ENCODE measurements at regions not wholly inside any gene's neighbourhood (a gene's known extent, or its start where the extent isn't known, plus 50 kb on each side); places are given as distances from the start of the nearest gene placed in this dataset.
"Not testable (repeated sequence)": the region's sequence is repeated elsewhere in the genome, so short reads cannot be mapped to it uniquely, and the experiment has no call there.

- no peak for DNase-seq
Measured at GRCh38 chr2:129189617-129190319, 789.7 kb upstream of the RAB6C start.

DNA sequence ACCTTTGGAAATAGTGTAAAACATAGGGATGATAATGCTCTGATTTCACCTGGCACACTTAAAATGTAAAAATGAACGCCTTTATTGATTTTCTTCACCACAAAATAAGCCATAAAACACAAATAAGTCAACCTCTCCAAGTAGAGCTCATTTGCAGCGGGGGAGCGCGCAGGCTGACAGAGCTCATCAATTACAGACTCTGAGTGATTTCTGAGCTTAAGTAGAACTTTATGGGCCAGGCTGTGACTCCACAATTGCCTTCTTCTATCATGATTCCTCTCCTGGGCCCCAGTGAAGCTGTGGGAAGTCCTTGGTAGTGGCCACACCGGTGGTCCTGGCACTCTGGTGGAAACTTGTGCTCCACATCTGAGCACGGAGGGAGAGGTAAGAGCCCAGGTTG, 789.0 kb upstream of the RAB6C start:
- DNase-seq: no peak

DNA sequence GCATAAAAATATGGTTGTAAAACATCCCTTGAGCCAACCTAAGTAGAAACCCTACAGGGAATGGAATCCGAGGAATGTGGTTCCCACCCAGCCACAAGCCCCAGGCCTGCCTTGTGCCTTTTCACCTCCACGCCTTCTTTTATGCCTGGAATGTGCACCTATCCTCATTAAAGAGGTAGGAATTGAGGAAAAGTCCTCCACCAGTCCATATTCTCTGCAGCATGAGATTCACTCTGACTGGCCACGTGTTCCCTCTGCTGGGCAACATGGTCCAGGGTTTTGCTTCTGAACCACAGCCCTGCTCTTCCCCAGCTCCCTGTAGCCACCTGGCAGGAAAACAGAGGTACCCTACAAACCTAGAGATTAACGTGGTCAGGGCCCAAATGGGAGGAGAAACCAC, 787.9 kb upstream of the RAB6C start:
- DNase-seq: no peak

DNA sequence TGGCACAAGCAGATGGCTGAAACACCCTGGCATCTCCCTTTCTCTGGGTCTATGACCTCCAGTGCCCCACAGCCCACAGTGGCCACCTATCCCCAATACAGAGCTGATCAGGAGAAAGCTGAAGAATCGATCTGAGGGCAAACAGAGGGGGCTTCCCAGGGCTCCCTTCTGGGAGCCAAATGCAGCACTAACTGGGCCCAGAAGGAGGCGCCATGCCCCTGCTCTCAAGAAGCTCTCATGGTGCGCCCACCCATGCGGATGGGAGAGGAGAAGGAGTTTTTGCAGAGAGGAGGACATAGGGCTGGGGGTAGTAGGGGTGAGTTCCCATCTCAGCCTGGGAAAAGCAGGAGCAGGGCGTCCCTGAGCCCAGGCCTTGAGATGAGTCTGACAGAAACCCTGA, 787.3 kb upstream of the RAB6C start:
- no peak for DNase-seq

GRCh38 chr2:129192841-129193253, 786.6 kb upstream of the RAB6C start:
- no peak for DNase-seq

- no peak for DNase-seq
Measured at GRCh38 chr2:129193961-129194360, 785.5 kb upstream of the RAB6C start.

GRCh38 chr2:129199501-129199900, 780.0 kb upstream of the RAB6C start:
- DNase-seq: no peak

- no peak for DNase-seq
Measured at GRCh38 chr2:129201696-129202095, 777.8 kb upstream of the RAB6C start.

- DNase-seq: no peak
Measured at GRCh38 chr2:129203331-129203730, 776.1 kb upstream of the RAB6C start.

GRCh38 chr2:129204581-129204980, 774.9 kb upstream of the RAB6C start:
- DNase-seq: not testable (repeated sequence)

GRCh38 chr2:129205176-129205575, 774.3 kb upstream of the RAB6C start:
- DNase-seq: no peak

DNA sequence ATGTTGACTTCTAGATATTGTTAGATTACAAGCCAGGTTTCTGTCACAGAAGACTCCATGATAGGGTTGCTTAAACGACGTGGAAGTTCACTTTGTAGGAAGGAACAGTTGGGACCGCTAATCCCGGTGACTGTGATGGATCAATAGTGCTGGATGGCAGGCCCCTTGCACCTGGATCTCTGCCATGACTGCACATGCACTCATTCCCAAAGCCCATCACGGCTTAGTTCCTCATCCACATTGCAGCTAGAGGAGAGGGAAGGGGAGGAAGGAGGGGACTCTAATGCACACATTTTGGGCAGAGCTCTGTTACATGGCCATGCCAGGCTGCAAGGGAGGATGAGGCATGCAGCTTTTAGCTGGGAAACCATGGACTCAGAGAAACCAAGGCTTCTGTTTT, 773.7 kb upstream of the RAB6C start:
- DNase-seq: no peak

DNA sequence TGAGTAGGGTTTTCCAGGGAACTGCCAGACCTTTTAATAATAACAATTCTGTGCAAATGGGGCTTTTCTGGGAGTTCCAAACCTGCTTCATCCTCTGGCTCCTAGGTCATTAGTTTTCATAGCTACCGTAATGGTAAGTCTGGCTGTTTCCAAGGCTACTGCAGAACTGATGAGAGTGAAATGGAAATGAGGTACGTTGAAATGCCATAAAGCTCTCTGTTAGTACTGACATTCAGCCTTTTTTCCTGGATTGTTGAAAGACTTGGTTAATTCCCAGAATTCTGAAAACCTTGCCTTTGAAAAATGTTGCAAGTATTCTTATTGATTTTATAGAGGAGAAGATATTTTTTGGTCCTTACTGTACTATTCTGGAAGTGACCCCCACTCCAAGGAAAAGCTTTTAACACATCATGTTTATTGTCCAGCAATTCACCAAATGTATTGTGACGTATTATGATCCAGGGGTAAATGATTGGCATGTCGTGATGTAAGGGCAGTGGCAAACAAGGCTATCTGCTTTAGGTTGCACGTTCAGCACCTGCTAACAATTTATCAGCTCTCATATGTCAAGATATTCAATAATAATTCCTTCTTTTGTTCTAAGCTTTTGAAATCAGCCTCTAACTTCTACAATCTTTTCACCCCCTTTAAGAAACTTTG, 767.0 kb upstream of the RAB6C start:
- DNase-seq: no peak

- DNase-seq: no peak
Measured at GRCh38 chr2:129224022-129224421, 755.4 kb upstream of the RAB6C start.

DNA sequence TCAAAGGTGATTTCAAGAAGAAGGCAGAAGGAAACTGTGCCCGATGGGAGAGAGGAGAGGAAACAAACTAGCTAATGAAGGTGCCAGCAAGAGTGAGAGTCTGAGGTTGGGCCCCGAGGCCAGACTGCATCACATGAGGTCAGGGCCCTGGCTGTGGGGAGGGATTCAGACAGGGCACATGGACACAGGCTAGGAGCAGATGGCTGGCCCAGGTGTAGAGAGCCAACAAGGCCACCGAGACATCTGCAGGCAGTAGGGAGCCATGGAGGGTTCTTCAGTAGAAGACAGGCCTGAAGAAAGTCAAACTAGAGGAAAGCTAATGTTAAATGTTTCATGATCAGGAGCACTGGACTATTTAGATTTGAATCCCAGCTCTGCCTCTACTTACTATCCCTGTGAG, 755.0 kb upstream of the RAB6C start:
- DNase-seq: no peak

DNA sequence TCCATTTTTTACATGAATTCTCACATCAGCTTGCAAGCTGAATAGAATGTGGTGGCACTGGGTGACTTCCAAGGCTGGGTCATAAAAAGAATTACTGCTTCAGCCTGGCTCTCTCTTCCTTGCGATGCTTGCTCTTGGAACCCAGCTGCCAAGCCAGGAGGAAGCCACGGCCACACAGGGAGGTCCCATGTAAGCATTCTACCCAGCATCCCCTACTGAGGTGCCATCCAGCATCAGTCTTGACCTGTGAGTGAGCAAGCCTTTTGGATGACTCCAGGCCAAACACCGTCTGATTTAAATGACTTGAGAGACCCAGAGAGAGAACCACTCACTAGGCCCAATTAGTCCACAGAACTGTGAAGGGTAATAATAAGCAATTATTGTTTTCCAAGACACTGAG, 750.3 kb upstream of the RAB6C start:
- no peak for DNase-seq

- no peak for DNase-seq
Measured at GRCh38 chr2:129229830-129230441, 749.5 kb upstream of the RAB6C start.

DNA sequence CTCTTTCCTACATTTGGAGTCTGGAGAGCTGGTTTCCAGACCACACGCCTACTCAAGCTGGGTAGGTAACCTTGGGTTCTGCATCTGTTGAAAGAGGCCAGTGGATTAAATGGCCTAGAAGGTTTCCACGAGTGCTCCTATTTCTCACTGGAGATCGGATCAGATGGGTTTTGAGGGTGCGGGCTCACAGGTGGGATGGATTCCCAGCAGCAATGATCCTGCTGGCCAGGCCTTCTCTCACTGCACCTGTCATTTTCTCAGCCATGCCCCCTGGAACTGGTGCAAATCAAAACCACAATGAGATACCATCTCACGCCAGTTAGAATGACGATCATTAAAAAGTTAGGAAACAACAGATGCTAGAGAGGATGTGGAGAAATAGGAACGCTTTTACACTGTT, 747.5 kb upstream of the RAB6C start:
- no peak for DNase-seq

GRCh38 chr2:129233166-129233565, 746.3 kb upstream of the RAB6C start:
- peak; percentile 0 for DNase-seq

GRCh38 chr2:129233751-129234406, 745.6 kb upstream of the RAB6C start:
- DNase-seq: peak; percentile 24

GRCh38 chr2:129236601-129237000, 742.9 kb upstream of the RAB6C start:
- no peak for DNase-seq

DNA sequence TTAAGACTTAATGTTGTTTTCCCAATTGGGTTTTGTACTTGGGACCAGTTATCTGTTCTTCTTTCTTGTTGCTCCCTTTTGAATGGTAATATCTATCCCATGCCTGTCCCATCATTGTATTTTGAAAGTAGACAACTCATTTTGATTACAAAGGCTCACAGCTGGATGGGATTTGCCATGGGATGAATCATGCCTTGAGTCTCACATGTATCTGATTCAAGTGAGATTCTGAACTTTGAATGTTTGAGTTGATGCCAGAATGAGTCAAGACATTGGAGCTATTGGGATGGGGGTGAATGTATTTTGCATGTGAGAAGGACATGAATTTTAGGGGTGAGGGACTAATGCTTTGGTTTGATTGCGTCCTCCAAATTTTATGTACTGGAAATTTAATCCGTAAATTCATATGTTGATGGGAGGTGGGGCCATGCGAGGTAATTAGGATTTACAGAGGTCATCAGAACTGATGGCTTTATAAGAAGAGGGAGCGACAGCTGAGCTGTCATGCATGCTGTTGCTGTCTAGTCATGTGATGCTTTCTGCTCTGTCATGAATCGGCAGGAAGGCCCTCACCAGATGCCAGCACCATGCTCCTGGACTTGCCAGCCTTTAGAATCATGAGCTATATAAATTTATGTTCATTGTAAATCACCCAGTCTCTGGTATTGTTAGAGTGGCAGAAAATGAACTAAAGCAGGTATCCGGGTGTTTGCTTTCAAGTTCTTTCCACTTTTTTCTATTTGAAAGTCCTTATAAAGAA, 741.3 kb upstream of the RAB6C start:
- no peak for DNase-seq

DNA sequence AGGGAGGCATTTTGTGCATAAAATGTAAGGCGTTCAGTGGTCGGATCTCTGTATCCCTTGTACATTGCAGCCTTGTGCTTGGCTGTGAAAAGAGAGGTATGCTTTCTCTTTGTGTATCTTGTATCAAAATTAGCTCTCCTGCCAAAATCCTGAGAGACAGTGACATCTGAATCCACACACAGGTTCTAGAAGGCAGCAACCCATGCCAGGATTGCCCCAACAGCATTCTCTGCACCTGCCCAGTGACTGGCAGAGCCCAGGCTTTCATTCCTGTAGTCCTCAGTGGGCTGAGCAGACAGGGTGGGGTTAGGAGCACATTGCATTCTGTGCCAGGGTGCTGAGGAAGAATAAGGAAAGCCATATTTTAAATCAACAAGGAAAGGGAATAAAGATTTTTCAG, 740.3 kb upstream of the RAB6C start:
- DNase-seq: no peak

All from NCI-H69 (cell line).